Neural progenitor cell (in vitro differentiated cells): ENCODE measurements at regions not wholly inside any gene's neighbourhood (a gene's known extent, or its start where the extent isn't known, plus 50 kb on each side); places are given as distances from the start of the nearest gene placed in this dataset.

Experiments
- DNase-seq: peaks from one replicate; pipeline ENCODE4 v3.0.0-alpha.2; 2016; ENCODE audit warnings: low spot score
- H2AFZ ChIP-seq: fragments of 200-600 bp; sonication (generic); replicated peaks from 2 replicates; pipeline ENCODE4 v1.6.1; 2016; ENCODE audit warnings: antibody characterized with exemption
- H3F3A ChIP-seq: fragments of 200-600 bp; sonication (generic); 2 replicates; pipeline ENCODE4 v1.6.1; 2016; ENCODE audit warnings: antibody characterized with exemption, low read depth
- H3K27ac ChIP-seq: fragments of 200-600 bp; sonication (generic); 2 replicates; pipeline ENCODE4 v1.5.1; 2016; ENCODE audit warnings: mild to moderate bottlenecking
- H3K27me3 ChIP-seq: fragments of 200-600 bp; sonication (generic); 2 replicates; pipeline ENCODE4 v1.6.1; 2016; ENCODE audit warnings: mild to moderate bottlenecking, moderate library complexity
- H3K36me3 ChIP-seq: fragments of 200-600 bp; sonication (generic); 2 replicates; pipeline ENCODE4 v1.5.1; 2016
- H3K4me1 ChIP-seq: fragments of 200-600 bp; sonication (generic); 2 replicates; pipeline ENCODE4 v1.6.1; 2016; ENCODE audit warnings: mixed run types
- H3K4me2 ChIP-seq: fragments of 200-600 bp; sonication (generic); 2 replicates; pipeline ENCODE4 v1.6.1; 2016
- H3K4me3 ChIP-seq: fragments of 200-600 bp; sonication (generic); 2 replicates; pipeline ENCODE4 v1.5.1; 2016
- H3K79me2 ChIP-seq: fragments of 200-600 bp; sonication (generic); 2 replicates; pipeline ENCODE4 v1.6.1; 2016; ENCODE audit warnings: low read depth
- H3K9ac ChIP-seq: fragments of 200-600 bp; sonication (generic); 2 replicates; pipeline ENCODE4 v1.6.1; 2016
- H3K9me3 ChIP-seq: fragments of 200-600 bp; sonication (generic); 2 replicates; pipeline ENCODE4 v1.5.1; 2016; ENCODE audit warnings: low read depth
- H4K20me1 ChIP-seq: fragments of 200-600 bp; sonication (generic); 2 replicates; pipeline ENCODE4 v1.6.1; 2016; ENCODE audit warnings: low read depth
- H3K27ac Mint-ChIP-seq: 3 replicates; pipeline ENCODE4 v1.8.0; 2021; ENCODE audit warnings: mixed read lengths
- H3K27me3 Mint-ChIP-seq: 2 replicates; pipeline ENCODE4 v1.8.0; 2022; ENCODE audit warnings: low read depth, mild to moderate bottlenecking, inconsistent platforms, moderate library complexity, mixed read lengths; ENCODE audit not compliant: insufficient read depth
- H3K36me3 Mint-ChIP-seq: 3 replicates; pipeline ENCODE4 v1.8.0; 2021; ENCODE audit warnings: mixed read lengths
- H3K4me1 Mint-ChIP-seq: 3 replicates; pipeline ENCODE4 v1.8.0; 2021; ENCODE audit warnings: mixed read lengths
- H3K4me3 Mint-ChIP-seq: 3 replicates; pipeline ENCODE4 v1.8.0; 2021; ENCODE audit warnings: mild to moderate bottlenecking, moderate library complexity, mixed read lengths
- H3K9me3 Mint-ChIP-seq: 3 replicates; pipeline ENCODE4 v1.8.0; 2020; ENCODE audit warnings: mixed read lengths
- CTCF ChIP-seq: fragments of 200-600 bp; sonication (generic); IDR thresholded peaks from 2 replicates; pipeline ENCODE4 v1.5.1; 2017; ENCODE audit warnings: antibody characterized with exemption, mild to moderate bottlenecking
- EZH2 ChIP-seq: fragments of 200-600 bp; sonication (generic); IDR thresholded peaks from 2 replicates; pipeline ENCODE4 v1.6.1; 2017; ENCODE audit warnings: antibody characterized with exemption, mild to moderate bottlenecking, moderate library complexity
- EZH2phosphoT487 ChIP-seq: fragments of 200-600 bp; sonication (generic); IDR thresholded peaks from 2 replicates; pipeline ENCODE4 v1.6.1; 2017; ENCODE audit warnings: antibody characterized with exemption

- peaks cover 2% of the 10 kb centered on the region for H3K27me3 Mint-ChIP-seq
- H3K36me3 ChIP-seq = no peaks in the 10 kb centered on the region
- H3K4me2 ChIP-seq = no peak overlapping the region
- H3K9ac ChIP-seq = no peak overlapping the region
- no peaks in the 10 kb centered on the region for H3K36me3 Mint-ChIP-seq
- no peaks in the 10 kb centered on the region for H3K27me3 ChIP-seq
- DNase-seq = no peak
- no peak overlapping the region for H3K4me3 Mint-ChIP-seq
- no peaks in the 10 kb centered on the region for H3K4me1 Mint-ChIP-seq
- TF ChIP-seq CTCF = no peak
- TF ChIP-seq EZH2phosphoT487 = no peak
- no peak for TF ChIP-seq EZH2
- no peaks in the 10 kb centered on the region for H3K9me3 ChIP-seq
- H3K9me3 Mint-ChIP-seq = no peaks in the 10 kb centered on the region
- no peak overlapping the region for H3K27ac ChIP-seq
- no peak overlapping the region for H2AFZ ChIP-seq
- H3K79me2 ChIP-seq = no peaks in the 10 kb centered on the region
- H4K20me1 ChIP-seq = no peaks in the 10 kb centered on the region
- H3K27ac Mint-ChIP-seq = no peak overlapping the region
- no peaks in the 10 kb centered on the region for H3K4me1 ChIP-seq
- no peak overlapping the region for H3K4me3 ChIP-seq
- no peaks in the 10 kb centered on the region for H3F3A ChIP-seq
Observed at GRCh38 chr4:45770958-45771357, 352.9 kb downstream of the GABRG1 start.

- no peaks in the 10 kb centered on the region for H3K79me2 ChIP-seq
- Mint-ChIP-seq H3K36me3 (no peaks in the 10 kb centered on the region), H3K4me3 (no peak overlapping the region), H3K27me3 (no peaks in the 10 kb centered on the region), H3K4me1 (no peaks in the 10 kb centered on the region), H3K27ac (no peak overlapping the region), H3K9me3 (no peaks in the 10 kb centered on the region)
- H3K4me1 ChIP-seq = no peaks in the 10 kb centered on the region
- no peak overlapping the region for H3K9ac ChIP-seq
- H2AFZ ChIP-seq = no peak overlapping the region
- H3K36me3 ChIP-seq = no peaks in the 10 kb centered on the region
- H3F3A ChIP-seq = no peaks in the 10 kb centered on the region
- no peaks in the 10 kb centered on the region for H3K9me3 ChIP-seq
- DNase-seq = no peak
- no peak overlapping the region for H3K4me2 ChIP-seq
- H3K27ac ChIP-seq = no peak overlapping the region
- TF ChIP-seq EZH2 = no peak
- TF ChIP-seq CTCF = no peak
- no peak for TF ChIP-seq EZH2phosphoT487
- H4K20me1 ChIP-seq = no peaks in the 10 kb centered on the region
- H3K27me3 ChIP-seq = no peaks in the 10 kb centered on the region
- H3K4me3 ChIP-seq = no peak overlapping the region
Observed at GRCh38 chr4:45765521-45765920, 358.3 kb downstream of the GABRG1 start.

GRCh38 chr4:45751877-45752530 is 371.9 kb downstream of the GABRG1 start:
- no peak overlapping the region for H3K4me2 ChIP-seq
- no peaks in the 10 kb centered on the region for H3K27me3 Mint-ChIP-seq
- H3K27me3 ChIP-seq = no peaks in the 10 kb centered on the region
- no peak overlapping the region for H3K4me3 Mint-ChIP-seq
- no peaks in the 10 kb centered on the region for H3K4me1 ChIP-seq
- no peak overlapping the region for H3K27ac Mint-ChIP-seq
- no peaks in the 10 kb centered on the region for H3K79me2 ChIP-seq
- H3K9ac ChIP-seq = no peak overlapping the region
- no peak for DNase-seq
- no peaks in the 10 kb centered on the region for H3K36me3 ChIP-seq
- no peaks in the 10 kb centered on the region for H3K9me3 ChIP-seq
- no peak overlapping the region for H2AFZ ChIP-seq
- no peaks in the 10 kb centered on the region for H3K4me1 Mint-ChIP-seq
- H4K20me1 ChIP-seq = no peaks in the 10 kb centered on the region
- H3K9me3 Mint-ChIP-seq = no peaks in the 10 kb centered on the region
- H3K4me3 ChIP-seq = no peak overlapping the region
- no peak for TF ChIP-seq CTCF
- no peak for TF ChIP-seq EZH2phosphoT487
- no peak for TF ChIP-seq EZH2
- no peaks in the 10 kb centered on the region for H3K36me3 Mint-ChIP-seq
- no peak overlapping the region for H3K27ac ChIP-seq
- H3F3A ChIP-seq = no peaks in the 10 kb centered on the region
